H1 (cell line): ENCODE measurements at regions not wholly inside any gene's neighbourhood (a gene's known extent, or its start where the extent isn't known, plus 50 kb on each side); places are given as distances from the start of the nearest gene placed in this dataset.

Experiments used
- CTCF ChIA-PET: fragments of 300-600 bp; sonication (Branson Sonifier 250); formaldehyde crosslinking; loops from one replicate; lab custom pipeline; 2021; ENCODE audit not compliant: partially characterized antibody; lab: Charles Lee
- POLR2A ChIA-PET: fragments of 300-600 bp; sonication (Branson Sonifier 250); formaldehyde crosslinking; loops from one replicate; lab custom pipeline; 2021; ENCODE audit warnings: inconsistent platforms; ENCODE audit not compliant: partially characterized antibody; lab: Charles Lee
- DNase-seq, 2 experiments: peaks; one replicate each; pipeline versions ENCODE4 v3.0.0 to v3.0.0-alpha.2; 2010 to 2022; ENCODE audit warnings: low spot score in 2 of 2, low read depth in 1 of 2, mixed read lengths in 1 of 2
- FAIRE-seq: peaks from 2 replicates; lab custom pipeline; 2011; peaks lifted over from hg19 to GRCh38; lab: Jason Lieb, UNC
- H2AFZ ChIP-seq: 2 replicates; pipeline ENCODE4 v1.8.1; 2012; ENCODE audit warnings: low read length, inconsistent platforms
- H2AK5ac ChIP-seq: 2 replicates; pipeline ENCODE4 v1.6.1; 2013; ENCODE audit warnings: low read depth, low read length
- H2BK120ac ChIP-seq: replicated peaks from 2 replicates; pipeline ENCODE3; 2013; ENCODE audit warnings: low read depth, low read length, inconsistent platforms
- H2BK12ac ChIP-seq: 2 replicates; pipeline ENCODE4 v1.6.1; 2013; ENCODE audit warnings: low read depth, low read length
- H2BK15ac ChIP-seq: 2 replicates; pipeline ENCODE4 v1.6.1; 2013; ENCODE audit warnings: low read length
- H2BK20ac ChIP-seq: 2 replicates; pipeline ENCODE4 v1.6.1; 2013; ENCODE audit warnings: low read length
- H2BK5ac ChIP-seq: 2 replicates; pipeline ENCODE4 v1.6.1; 2013; ENCODE audit warnings: low read depth, low read length
- H3K14ac ChIP-seq: 2 replicates; pipeline ENCODE4 v1.6.1; 2013; ENCODE audit warnings: inconsistent platforms; ENCODE audit not compliant: insufficient read length
- H3K18ac ChIP-seq: 2 replicates; pipeline ENCODE4 v1.6.1; 2013; ENCODE audit warnings: low read length; ENCODE audit errors: extremely low read depth
- H3K23ac ChIP-seq: 2 replicates; pipeline ENCODE4 v1.6.1; 2013; ENCODE audit warnings: inconsistent platforms; ENCODE audit not compliant: insufficient read length
- H3K23me2 ChIP-seq: 2 replicates; pipeline ENCODE4 v1.6.1; 2013; ENCODE audit warnings: low read depth, low read length
- H3K27ac ChIP-seq: 2 replicates; pipeline ENCODE4 v1.6.1; 2011; ENCODE audit warnings: low read depth, low read length, inconsistent platforms
- H3K27me3 ChIP-seq, 4 experiments: replicated peaks in 1 of 4; 1 replicate in 1 of 4; 2 replicates in 3 of 4; pipeline versions ENCODE4 v1.6.1 to v1.8.1; 2011 to 2013; ENCODE audit warnings: low read length in 3 of 4, mild to moderate bottlenecking in 3 of 4, inconsistent platforms in 2 of 4, mixed read lengths in 2 of 4, moderate library complexity in 1 of 4; ENCODE audit not compliant: control insufficient read depth in 3 of 4, insufficient read depth in 3 of 4; ENCODE audit errors: extremely low read depth in 1 of 4
- H3K36me3 ChIP-seq, 4 experiments: 2 replicates each; pipeline versions ENCODE4 v1.6.1 to v1.8.1; 2011 to 2013; ENCODE audit warnings: mild to moderate bottlenecking in 4 of 4, low read length in 3 of 4, moderate library complexity in 2 of 4, control low read depth in 1 of 4, inconsistent platforms in 1 of 4; ENCODE audit not compliant: insufficient read depth in 4 of 4, control insufficient read depth in 2 of 4
- H3K4ac ChIP-seq: replicated peaks from 2 replicates; pipeline ENCODE3; 2013; ENCODE audit warnings: low read length, low read depth, mixed read lengths, inconsistent platforms; ENCODE audit not compliant: insufficient read length
- H3K4me1 ChIP-seq, 4 experiments: replicated peaks in 1 of 4; 1 replicate in 1 of 4; 2 replicates in 3 of 4; pipeline versions ENCODE4 v1.6.1 to v1.8.1; 2011 to 2013; ENCODE audit warnings: low read length in 3 of 4, inconsistent platforms in 2 of 4, mixed read lengths in 1 of 4; ENCODE audit not compliant: insufficient read depth in 4 of 4, control insufficient read depth in 3 of 4
- H3K4me2 ChIP-seq, 2 experiments: 2 replicates each; pipeline versions ENCODE4 v1.6.1 to v1.8.1; 2011 to 2013; ENCODE audit warnings: low read depth in 2 of 2, low read length in 2 of 2, control low read depth in 1 of 2, inconsistent platforms in 1 of 2, mild to moderate bottlenecking in 1 of 2; ENCODE audit not compliant: insufficient read depth in 1 of 2
- H3K4me3 ChIP-seq, 4 experiments: fragments of 200-600, 300-600 bp in 1 of 4; sonication (generic), shearing (Covaris generic), sonication (Bioruptor Twin) in 1 of 4; 2 replicates each; pipeline versions ENCODE4 v1.5.1 to v1.8.1; 2011 to 2016; ENCODE audit warnings: low read length in 4 of 4, low read depth in 3 of 4, control low read depth in 2 of 4, inconsistent platforms in 2 of 4, mild to moderate bottlenecking in 2 of 4, mixed read lengths in 1 of 4, moderate library complexity in 1 of 4; ENCODE audit not compliant: insufficient read depth in 2 of 4; ENCODE audit errors: extremely low read depth in 1 of 4
- H3K56ac ChIP-seq: replicated peaks from 2 replicates; pipeline ENCODE3; 2013; ENCODE audit warnings: low read depth, mild to moderate bottlenecking, mixed read lengths, low read length, inconsistent platforms; ENCODE audit not compliant: insufficient read length
- H3K79me1 ChIP-seq: 2 replicates; pipeline ENCODE4 v1.6.1; 2013; ENCODE audit warnings: low read depth, low read length, control low read depth
- H3K79me2 ChIP-seq, 2 experiments: 2 replicates each; pipeline versions ENCODE4 v1.6.1 to v1.8.1; 2012 to 2013; ENCODE audit warnings: low read length in 2 of 2, mild to moderate bottlenecking in 2 of 2, inconsistent platforms in 1 of 2; ENCODE audit not compliant: insufficient read depth in 2 of 2, control insufficient read depth in 1 of 2
- H3K9ac ChIP-seq, 4 experiments: replicated peaks in 1 of 4; 1 replicate in 1 of 4; 2 replicates in 3 of 4; pipeline versions ENCODE4 v1.6.1 to v1.8.1; 2011 to 2013; ENCODE audit warnings: low read depth in 3 of 4, low read length in 3 of 4, control low read depth in 2 of 4, mild to moderate bottlenecking in 2 of 4, moderate library complexity in 2 of 4, inconsistent platforms in 1 of 4; ENCODE audit errors: extremely low read depth in 1 of 4
- H3K9me3 ChIP-seq, 2 experiments: 2 replicates each; pipeline versions ENCODE4 v1.6.1 to v1.8.1; 2012 to 2013; ENCODE audit warnings: mild to moderate bottlenecking in 2 of 2, moderate library complexity in 2 of 2, control low read depth in 1 of 2, inconsistent platforms in 1 of 2, low read depth in 1 of 2, low read length in 1 of 2, mixed read lengths in 1 of 2; ENCODE audit not compliant: insufficient read depth in 2 of 2
- H4K20me1 ChIP-seq, 2 experiments: replicated peaks in 1 of 2; 2 replicates each; pipeline versions ENCODE3 to v1.8.1; 2011 to 2013; ENCODE audit warnings: inconsistent platforms in 2 of 2, low read length in 2 of 2, mild to moderate bottlenecking in 1 of 2; ENCODE audit not compliant: insufficient read depth in 2 of 2, control insufficient read depth in 1 of 2
- H4K5ac ChIP-seq: 2 replicates; pipeline ENCODE4 v1.6.1; 2013; ENCODE audit warnings: low read length, low read depth, mixed read lengths, inconsistent platforms; ENCODE audit not compliant: insufficient read length
- H4K8ac ChIP-seq: 2 replicates; pipeline ENCODE4 v1.8.0; 2013; ENCODE audit warnings: mild to moderate bottlenecking, moderate library complexity, low read length, inconsistent platforms; ENCODE audit not compliant: insufficient read depth; ENCODE audit errors: extremely low read depth
- H4K91ac ChIP-seq: replicated peaks from 2 replicates; pipeline ENCODE3; 2013; ENCODE audit warnings: low read length, mixed read lengths, inconsistent platforms; ENCODE audit not compliant: insufficient read length
- BACH1 ChIP-seq: IDR thresholded peaks from 2 replicates; pipeline ENCODE4 v1.6.1; 2012; ENCODE audit warnings: low read length, improper control_type of control experiment
- BRCA1 ChIP-seq: IDR thresholded peaks from 2 replicates; pipeline ENCODE4 v1.6.1; 2012; ENCODE audit warnings: low read depth, low read length, improper control_type of control experiment
- FOSL1 ChIP-seq: IDR thresholded peaks from 2 replicates; pipeline ENCODE4 v1.6.1; 2011; ENCODE audit warnings: mild to moderate bottlenecking, low read depth, low read length, moderate library complexity; ENCODE audit not compliant: insufficient read depth
- PHF8 ChIP-seq: fragments of 200-600 bp; sonication (generic); conservative IDR thresholded peaks from 2 replicates; pipeline ENCODE4 v1.7.1; 2012; ENCODE audit warnings: low read depth, mild to moderate bottlenecking, inconsistent platforms, low read length, moderate library complexity
- RXRA ChIP-seq: IDR thresholded peaks from 2 replicates; pipeline ENCODE4 v1.6.1; 2011; ENCODE audit warnings: low read depth, mild to moderate bottlenecking, low read length, moderate library complexity; ENCODE audit not compliant: insufficient read depth
- TEAD4 ChIP-seq: IDR thresholded peaks from 2 replicates; pipeline ENCODE4 v1.6.1; 2012; ENCODE audit warnings: low read depth, low read length, inconsistent platforms, mixed read lengths
- WGBS, 2 experiments: shearing (Covaris generic) in 1 of 2; methylation state at CpG; one replicate each; pipeline versions ENCODE4 v1.1.6 to v1.1.7; 2013 to 2015; ENCODE audit warnings: low lambda C conversion rate in 2 of 2, mixed read lengths in 2 of 2, inconsistent platforms in 1 of 2, low coverage in 1 of 2, missing lambda C conversion rate in 1 of 2; ENCODE audit not compliant: insufficient replicate concordance in 2 of 2, insufficient coverage in 1 of 2, insufficient read length in 1 of 2; ENCODE audit errors: extremely low coverage in 1 of 2, missing lambda C conversion rate in 1 of 2; 5-methylcytosine and 5-hydroxymethylcytosine counted together

- no peak overlapping the region for H2BK15ac ChIP-seq
- H3K9me3 ChIP-seq = no peaks in the 10 kb centered on the region
- H4K8ac ChIP-seq = no peak overlapping the region
- H3K27me3 ChIP-seq = peaks cover 0 to 1% (median 0%) of the 10 kb centered on the region in 4 experiments; a peak in 1 of 7 replicates
- peaks cover 0 to 4% (median 1%) of the 10 kb centered on the region in 4 experiments; a peak in 2 of 7 replicates for H3K4me1 ChIP-seq
- no peak overlapping the region for H2AK5ac ChIP-seq
- H3K4ac ChIP-seq = no peak overlapping the region
- no peak overlapping the region for H3K9ac ChIP-seq
- TF ChIP-seq TEAD4 (no peak), BRCA1 (no peak), RXRA (no peak), PHF8 (no peak), BACH1 (no peak), FOSL1 (no peak)
- TF ChIP-seq, all 59 proteins: peak for 0
- ChIA-PET CTCF (no interaction called here), POLR2A (no interaction called here)
- Histone ChIP-seq H2BK5ac (no peak overlapping the region), H4K5ac (no peak overlapping the region), H2AFZ (no peak overlapping the region), H3K4me3 (no peak overlapping the region), H2BK12ac (no peak overlapping the region), H4K91ac (no peak overlapping the region), H3K27ac (no peak overlapping the region), H3K56ac (no peak overlapping the region), H3K23me2 (no peaks in the 10 kb centered on the region), H3K79me1 (no peaks in the 10 kb centered on the region), H3K79me2 (no peaks in the 10 kb centered on the region), H3K36me3 (no peaks in the 10 kb centered on the region), H3K18ac (no peak overlapping the region), H3K14ac (no peak overlapping the region), H3K23ac (no peak overlapping the region), H2BK20ac (no peak overlapping the region), H2BK120ac (no peak overlapping the region), H3K4me2 (no peak overlapping the region), H4K20me1 (no peaks in the 10 kb centered on the region)
- FAIRE-seq (no peak), DNase-seq (no peak)
- 57% methylated on average over 3 of the region's 3 CpGs; no CpG with 5 or more reads in 1 of the 2 experiments for WGBS, 2 experiments
These were observed 1096.6 kb downstream of the PCDH17 start for GRCh38 chr13:58728126-58728525.
